B cell (primary cell): ENCODE measurements at regions not wholly inside any gene's neighbourhood (a gene's known extent, or its start where the extent isn't known, plus 50 kb on each side); places are given as distances from the start of the nearest gene placed in this dataset.

ENCODE experiments used
- EZH2 ChIP-seq: IDR thresholded peaks from 2 replicates; pipeline ENCODE4 v1.6.1; 2012; ENCODE audit warnings: borderline replicate concordance, low read depth, mild to moderate bottlenecking, moderate library complexity, low read length; ENCODE audit not compliant: insufficient read depth, poor library complexity, severe bottlenecking
- TF ChIP-seq, protein P1 (sequence below): fragments of 200-600 bp; IDR thresholded peaks from one replicate; pipeline ENCODE4 v1.8.0; 2022; ENCODE audit warnings: antibody characterized with exemption, mild to moderate bottlenecking

GRCh38 chr15:95840004-95840403, 490.5 kb upstream of the NR2F2 start:
- TF ChIP-seq, protein P1, sequence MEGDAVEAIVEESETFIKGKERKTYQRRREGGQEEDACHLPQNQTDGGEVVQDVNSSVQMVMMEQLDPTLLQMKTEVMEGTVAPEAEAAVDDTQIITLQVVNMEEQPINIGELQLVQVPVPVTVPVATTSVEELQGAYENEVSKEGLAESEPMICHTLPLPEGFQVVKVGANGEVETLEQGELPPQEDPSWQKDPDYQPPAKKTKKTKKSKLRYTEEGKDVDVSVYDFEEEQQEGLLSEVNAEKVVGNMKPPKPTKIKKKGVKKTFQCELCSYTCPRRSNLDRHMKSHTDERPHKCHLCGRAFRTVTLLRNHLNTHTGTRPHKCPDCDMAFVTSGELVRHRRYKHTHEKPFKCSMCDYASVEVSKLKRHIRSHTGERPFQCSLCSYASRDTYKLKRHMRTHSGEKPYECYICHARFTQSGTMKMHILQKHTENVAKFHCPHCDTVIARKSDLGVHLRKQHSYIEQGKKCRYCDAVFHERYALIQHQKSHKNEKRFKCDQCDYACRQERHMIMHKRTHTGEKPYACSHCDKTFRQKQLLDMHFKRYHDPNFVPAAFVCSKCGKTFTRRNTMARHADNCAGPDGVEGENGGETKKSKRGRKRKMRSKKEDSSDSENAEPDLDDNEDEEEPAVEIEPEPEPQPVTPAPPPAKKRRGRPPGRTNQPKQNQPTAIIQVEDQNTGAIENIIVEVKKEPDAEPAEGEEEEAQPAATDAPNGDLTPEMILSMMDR: no peak
- no peak for TF ChIP-seq EZH2
